HG02870 (cell line): ENCODE measurements at regions not wholly inside any gene's neighbourhood (a gene's known extent, or its start where the extent isn't known, plus 50 kb on each side); places are given as distances from the start of the nearest gene placed in this dataset.
"Not testable (repeated sequence)": the region's sequence is repeated elsewhere in the genome, so short reads cannot be mapped to it uniquely, and the experiment has no call there.

Source experiments
- ATAC-seq: cut with Tn5 transposase; IDR thresholded peaks from one replicate; pipeline ENCODE4 v1.9.1; 2021; ENCODE audit warnings: mild to moderate bottlenecking, moderate library complexity; ENCODE audit not compliant: unreplicated experiment

DNA sequence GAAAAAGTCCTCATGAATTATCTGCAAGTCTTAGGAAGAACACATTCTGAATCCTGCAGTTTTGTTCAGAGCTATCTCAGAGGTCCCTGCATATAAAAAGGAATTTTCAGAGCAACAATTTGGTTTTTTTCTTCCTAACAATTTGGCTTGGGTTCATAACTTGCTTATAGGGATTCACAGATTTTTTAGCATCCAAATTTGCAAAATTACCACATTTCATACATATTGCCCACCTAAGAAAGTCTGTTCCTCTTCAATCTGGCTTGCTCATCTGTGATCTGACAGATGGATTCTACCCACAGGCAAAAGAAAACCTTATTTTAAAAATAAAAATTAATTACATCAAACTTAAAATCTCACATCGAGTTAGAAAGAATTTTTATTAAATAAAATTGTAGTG is 714.4 kb upstream of the NCAM2 start:
- no peak for ATAC-seq

DNA sequence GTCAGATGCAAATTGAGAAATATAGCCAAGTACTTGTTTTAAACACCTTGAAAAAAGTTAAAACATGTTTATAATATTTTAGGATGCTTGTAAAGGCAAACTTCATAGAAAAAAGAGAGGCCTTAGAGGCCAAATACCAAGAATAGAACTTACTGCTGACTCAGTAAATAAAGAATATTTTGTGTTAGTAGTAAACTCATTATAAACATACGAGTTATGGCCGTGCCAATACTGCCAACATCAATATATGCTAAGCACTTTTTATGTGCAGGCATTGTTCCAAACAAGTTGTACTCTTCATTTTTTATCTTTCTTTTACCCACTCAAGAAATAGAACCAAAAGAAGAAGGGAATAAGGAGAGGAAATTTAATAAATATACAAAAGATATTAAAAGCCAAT is 705.9 kb upstream of the NCAM2 start:
- ATAC-seq: no peak

DNA sequence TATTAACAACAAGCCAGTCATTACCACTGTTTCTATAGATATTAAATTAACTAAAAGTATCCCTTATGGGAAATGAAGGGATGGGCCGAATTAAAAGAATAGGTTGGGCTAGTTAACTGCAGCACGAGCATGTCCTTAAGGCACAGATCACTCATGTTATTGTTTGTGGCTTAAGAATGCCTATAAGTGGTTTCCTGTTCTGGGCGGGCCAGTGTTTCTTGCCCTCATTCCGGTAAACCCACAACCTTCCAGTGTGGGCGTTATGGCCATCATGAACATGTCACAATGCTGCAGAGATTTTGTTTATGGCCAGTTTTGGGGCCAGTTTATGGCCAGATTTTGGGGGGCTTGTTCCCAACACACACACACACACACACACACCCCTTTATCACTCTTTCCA is 705.4 kb upstream of the NCAM2 start:
- ATAC-seq: not testable (repeated sequence)

DNA sequence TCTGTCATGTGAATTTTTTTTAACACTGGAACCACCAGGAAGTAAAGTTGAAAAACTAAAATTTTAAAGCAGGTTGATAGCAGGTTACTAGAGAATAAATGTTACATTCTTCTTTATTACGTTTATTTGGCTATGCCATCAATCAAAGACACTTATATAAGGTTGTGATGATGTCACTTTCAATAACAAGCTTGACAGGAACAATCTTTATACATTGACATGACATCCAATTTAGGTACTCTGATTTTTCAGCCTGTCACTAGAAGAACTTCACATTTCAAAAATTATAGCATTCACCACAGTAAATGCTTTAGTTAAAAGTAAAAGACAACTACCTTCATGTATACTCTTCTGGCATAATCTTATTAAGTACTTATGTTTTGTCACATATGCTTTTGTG is 696.8 kb upstream of the NCAM2 start:
- ATAC-seq: no peak

DNA sequence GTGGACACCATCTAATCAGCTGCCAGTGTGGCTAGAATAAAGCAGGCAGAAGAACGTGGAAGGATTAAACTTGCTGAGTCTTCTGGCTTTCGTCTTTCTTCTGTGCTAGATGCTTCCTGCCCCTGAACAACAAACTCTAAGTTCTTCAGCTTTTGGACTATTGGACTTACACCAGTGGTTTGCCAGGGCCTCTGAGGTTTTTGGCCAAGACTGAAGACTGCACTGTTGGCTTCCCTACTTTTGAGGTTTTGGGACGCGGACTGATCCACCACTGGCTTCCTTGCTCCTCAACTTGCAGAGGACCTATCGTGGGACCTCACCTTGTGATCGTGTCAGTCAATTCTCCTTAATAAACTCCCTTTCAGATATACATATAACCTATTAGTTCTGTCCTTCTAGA is 696.1 kb upstream of the NCAM2 start:
- ATAC-seq: no peak

DNA sequence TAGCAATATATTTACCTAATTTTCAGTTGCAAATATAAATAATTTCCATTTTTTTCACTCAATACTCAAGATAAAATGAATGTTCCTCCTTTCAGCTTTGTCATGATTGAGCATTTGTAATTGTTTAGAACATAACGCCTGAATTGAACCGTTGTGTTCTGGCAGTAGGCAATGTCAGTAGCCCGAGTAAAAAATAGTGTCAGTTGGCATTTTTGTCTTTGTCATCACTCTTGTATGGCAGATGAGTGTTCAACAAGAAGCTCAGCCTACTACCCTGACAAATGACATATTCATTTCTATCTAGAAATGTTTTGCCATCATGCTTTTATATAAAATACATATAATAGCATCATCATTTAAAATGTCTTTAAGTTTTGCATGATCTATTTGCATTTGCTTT is 691.4 kb upstream of the NCAM2 start:
- ATAC-seq: no peak

DNA sequence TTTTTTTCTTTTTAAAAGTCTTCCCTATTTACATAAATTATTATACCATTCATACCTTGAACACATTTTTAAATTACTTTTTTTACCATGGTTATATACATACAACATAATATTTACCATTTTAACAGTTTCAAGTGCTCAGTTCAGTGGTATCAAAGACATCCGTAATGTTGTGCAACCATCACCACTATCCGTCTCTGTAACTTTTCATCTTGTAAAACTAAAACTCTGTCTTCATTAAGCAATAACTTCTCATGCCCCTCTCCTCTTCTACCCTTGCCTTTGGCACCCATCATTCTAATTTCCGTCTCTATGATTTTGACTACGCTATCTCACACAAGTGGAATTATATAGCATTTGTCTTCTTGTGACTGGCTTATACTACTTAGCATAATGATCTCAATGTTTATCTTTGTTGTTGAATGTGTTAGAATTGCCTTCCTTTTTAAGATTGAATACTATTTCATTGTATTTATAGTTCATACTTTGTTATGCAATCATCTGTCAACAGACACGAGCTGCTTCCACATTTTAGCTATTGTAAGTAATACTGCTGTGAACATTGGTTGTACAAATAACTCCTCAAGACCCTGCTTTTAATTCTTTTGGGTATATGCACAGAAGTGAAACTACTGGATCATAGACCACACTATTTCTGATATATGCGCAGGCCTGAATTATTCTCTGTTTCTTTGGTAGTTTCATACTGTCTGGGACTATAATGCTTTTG is 689.5 kb upstream of the NCAM2 start:
- ATAC-seq: no peak

DNA sequence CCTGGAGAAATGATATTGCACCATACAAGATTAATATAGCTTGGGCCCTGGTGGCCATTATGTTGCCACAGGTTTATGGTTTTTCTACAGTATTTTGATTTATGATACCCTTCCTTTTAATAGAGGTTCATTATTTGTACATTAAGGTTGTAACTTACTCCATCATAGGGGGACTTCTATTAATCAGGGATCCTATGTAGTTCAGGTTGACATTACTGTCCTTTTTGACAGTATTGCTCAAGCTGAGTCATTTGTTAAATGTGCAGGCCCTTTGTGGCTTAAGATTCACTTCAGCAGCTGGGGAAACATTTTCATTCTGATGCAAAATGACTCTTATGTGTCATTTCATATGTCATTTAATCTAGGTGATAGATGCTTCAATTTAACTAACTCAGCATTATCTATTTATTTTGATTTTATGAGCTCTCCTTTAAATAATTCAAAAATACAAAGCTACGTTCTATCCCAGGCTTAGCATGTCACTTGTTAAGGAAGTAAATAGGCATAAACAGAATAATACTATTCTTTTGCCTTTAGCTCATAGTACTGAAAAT is 686.9 kb upstream of the NCAM2 start:
- no peak for ATAC-seq

DNA sequence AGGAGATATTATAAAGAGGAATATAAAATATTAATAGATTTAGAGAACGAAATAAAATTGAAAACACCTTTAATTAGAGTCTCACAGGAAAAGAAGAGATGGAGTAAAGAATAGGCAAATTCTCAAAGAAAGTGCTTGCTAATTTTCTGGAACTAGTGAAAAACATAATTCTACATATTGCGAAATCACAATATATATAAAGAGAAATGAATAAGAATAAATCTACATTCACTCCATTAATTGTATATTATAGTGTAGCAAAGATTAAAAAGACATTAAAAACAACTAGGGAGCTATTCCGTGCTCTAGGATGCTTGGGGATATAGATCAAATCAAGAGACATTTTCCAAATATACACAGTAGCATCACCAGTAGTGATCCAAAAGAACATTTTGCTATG is 685.2 kb upstream of the NCAM2 start:
- no peak for ATAC-seq

DNA sequence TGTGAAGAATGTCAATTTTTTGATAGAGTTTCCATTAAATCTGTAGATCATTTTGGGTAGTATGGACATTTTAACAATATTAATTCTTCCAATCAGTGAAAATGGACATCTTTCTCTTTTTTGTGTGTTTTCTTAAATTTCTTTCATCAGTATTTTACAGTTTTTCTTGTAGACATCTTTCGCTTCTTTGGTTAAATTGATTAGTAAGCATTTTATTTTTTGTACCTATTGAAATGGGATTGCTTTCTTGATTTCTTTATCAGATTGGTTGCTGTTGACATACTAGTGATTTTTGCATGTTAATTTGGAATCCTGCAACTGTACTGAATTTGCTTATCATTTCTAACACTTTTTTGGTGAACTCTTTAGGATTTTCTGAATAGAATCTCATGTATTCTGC is 683.2 kb upstream of the NCAM2 start:
- ATAC-seq: no peak

DNA sequence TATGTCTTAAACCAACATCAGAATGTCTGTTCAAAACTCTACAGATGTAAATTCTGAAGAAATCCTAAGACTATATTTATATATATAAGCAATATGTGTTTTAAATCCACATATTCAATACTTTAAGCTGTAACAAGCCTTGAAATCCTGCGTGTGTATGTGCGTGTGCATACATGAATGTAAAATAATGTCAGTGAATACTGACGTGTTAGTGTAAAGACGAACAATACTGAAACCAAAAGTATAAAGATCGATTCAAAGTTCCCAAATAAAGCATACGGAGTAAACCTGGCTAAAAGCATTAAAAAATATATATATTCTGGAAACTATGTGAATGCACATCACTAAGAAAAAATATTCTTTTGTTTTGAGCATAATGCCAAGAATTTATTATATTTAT is 668.6 kb upstream of the NCAM2 start:
- ATAC-seq: no peak

DNA sequence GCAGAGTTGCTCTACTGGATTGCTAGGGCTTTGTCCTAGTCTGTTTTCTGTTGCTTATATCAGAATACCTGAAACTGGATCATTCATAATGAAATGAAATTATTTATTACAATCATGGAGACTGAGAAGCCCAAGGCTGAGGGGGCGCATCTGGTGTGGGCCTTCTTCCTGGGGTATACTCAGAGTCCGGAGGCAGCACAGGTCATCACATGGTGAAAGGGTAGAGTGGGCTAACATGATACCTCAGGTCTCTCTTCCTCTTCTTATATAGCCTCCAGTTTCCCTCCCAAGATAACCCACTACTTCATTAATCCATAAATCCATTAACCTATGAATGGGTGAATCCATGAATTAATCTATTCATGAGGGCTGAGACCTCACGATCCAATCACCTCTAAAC is 667.6 kb upstream of the NCAM2 start:
- no peak for ATAC-seq

DNA sequence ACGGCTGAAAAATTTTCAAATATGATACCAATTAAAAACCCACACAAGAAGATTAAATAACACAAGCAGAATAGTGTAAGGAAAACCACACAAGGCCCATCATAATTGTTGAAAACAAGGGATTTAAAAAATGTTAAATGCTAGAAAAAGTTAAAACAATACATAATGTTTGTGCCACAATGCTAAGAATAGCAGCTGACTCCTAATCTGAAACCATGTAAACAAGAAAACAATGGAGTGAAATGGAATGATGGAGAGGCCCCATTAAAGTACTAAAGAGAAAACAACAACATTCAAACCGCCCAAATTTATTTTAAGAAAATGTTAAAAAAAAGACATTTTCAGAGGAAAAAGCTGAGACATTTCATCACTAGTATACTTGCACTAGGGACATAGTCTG is 663.6 kb upstream of the NCAM2 start:
- no peak for ATAC-seq

DNA sequence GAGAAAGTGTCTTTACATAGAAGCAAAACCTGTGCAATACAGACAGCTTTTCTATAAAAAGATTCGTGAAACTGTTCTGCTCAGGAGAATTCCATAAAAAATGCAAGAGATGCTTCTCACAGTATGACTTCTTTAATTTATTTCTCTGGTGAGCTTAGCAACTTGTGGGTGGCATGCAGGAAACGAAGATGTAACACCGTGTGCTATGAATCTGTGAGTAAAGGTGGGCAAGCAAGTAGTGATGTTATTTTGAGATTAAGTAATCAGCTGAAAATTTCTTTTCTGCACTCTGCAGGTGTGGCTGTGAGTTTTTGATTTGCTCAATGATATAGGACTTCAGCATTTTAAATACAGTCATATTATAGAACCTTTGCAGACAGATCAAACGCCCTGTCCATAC is 656.8 kb upstream of the NCAM2 start:
- no peak for ATAC-seq

DNA sequence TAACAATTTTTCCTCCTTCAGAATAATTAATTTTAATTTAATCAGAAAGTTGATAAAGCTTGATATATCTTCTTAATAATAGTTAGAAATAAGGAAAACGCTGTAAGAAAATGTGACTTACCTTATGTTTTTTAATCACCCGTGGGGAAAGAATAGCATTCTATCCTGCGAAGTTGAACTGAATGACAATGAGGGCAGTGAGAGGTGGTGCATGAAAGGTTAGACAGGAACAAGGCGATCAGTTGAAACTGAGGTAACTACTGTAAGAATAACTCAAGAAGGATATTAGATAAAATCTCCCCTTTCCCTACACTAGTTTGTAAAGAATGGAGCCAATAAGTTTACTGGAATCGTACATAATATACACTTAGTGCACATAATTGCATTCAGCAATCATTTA is 655.0 kb upstream of the NCAM2 start:
- ATAC-seq: no peak

DNA sequence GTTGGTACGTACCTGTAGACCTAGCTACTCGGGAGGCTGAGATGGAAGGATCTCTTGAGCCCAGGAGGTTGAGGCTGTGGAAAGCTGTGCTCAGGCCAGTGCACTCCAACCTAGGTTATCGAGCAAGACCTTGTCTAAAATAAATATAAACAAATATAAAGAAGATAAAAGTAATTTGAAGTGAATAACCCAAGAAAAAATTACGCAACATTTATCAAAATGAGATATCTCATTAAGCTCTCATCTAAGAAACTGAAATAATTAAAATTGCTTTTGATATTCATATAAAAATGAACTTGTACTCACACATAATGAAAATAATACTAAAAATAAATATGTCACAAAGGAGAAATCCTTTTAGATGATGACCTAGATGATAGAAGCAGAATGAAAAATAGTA is 647.1 kb upstream of the NCAM2 start:
- no peak for ATAC-seq

DNA sequence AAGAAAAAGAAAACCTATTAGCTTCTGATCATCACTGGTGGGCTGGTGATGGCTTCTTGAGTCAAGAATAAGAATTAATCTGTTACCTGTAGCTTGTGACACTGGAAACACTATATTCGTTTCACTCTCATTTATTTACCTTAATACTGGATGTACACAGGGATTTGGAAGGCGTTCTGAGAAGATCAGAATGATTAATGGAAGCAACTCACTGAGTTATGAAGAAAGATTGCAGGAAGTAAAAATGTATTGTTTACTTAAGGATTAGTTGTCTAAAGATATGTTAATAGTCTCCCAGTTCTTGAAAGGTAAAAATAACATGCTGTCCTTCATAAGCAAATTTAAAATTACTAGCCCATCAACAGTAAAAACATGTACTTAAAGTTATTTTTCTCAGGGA is 644.9 kb upstream of the NCAM2 start:
- ATAC-seq: no peak

DNA sequence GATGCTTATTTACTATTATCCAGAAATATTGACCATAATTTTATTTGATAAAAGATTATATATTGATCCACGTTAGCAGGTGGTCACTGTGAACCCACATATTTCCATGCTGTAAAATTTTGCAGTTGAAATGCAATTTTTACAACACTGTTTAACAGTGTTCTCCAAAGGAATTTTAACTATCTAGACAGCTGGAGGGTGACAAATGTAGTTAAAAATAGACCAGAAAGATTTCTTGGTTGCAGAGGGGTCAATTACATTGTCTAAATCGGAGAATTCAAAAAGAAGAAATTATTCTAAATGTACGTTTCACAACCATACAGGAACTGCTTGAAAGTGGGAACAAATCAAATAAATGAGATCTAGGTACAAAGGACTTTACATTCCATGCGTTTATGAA is 625.2 kb upstream of the NCAM2 start:
- ATAC-seq: no peak

DNA sequence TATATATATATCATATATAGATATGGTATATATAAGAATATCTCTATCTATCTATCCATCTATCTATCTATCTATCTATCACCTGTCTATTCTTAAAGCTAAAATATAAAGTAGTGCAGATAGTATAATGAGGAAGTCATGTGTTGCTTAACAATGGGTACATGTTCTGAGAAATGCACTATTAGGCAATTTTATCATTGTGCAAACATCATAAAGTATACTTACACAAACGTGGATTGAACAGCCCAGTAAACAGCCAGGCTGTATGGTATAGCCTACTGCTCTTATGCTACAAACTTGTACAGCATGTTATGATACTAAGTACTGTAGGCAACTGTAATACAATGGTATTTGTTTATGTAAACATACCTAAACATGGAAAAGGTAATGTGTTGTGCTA is 621.0 kb upstream of the NCAM2 start:
- no peak for ATAC-seq

DNA sequence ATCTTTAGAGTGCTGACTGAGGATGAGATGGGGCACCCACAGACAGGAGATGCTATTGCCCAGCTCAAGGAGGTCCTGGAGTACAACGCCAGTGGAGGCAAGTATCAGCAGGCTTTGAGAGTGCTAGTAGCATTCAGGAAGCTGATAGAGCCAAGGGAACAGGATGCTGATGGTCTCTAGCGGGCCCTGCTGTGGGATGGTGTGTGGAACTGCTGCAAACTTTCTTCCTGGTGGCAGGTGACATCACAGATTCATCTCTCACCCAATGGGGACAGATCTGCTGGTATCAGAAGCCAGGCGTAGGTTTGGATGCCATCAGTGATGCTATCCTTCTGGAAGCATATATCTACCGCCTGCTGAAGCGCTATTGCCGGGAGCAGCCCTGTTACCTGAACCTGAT is 609.8 kb upstream of the NCAM2 start:
- ATAC-seq: no peak

DNA sequence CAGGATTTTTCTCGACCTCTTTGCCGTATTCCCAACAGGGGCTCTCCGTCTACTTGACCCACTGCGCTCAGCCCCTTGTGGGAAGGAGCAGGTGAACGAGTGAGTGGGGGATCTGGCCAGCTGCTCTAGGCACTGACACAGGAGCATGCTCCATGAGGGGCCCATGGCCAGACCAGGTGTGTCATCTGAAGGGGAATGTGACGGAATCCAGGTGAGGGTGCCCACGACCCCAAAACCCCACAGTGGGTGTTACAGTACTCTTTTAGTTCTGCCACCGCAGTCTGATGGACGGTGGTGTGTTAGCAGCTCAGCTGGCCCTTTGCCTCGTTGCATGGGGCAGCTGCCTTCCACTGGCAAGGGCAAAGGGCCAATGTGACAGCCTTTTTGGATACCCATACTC is 601.4 kb upstream of the NCAM2 start:
- no peak for ATAC-seq

DNA sequence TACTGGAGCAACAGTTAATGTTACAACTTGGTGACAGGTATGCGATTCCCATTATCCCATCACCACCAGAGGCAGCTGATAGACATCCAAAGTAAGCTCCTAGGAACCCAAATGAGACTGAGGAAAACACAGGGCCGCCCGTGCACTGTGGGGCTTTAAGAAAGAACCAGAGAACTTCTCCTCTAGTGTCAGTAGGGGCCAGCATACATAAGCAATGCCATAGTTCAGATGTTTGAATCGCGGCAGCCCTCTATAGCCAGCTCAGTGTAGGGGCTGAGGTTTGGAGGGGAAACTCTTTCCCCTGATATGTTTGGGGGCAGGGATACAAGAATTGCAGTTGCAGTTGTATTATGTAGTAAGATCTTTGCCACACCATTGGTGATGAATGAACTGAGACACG is 593.3 kb upstream of the NCAM2 start:
- ATAC-seq: no peak

DNA sequence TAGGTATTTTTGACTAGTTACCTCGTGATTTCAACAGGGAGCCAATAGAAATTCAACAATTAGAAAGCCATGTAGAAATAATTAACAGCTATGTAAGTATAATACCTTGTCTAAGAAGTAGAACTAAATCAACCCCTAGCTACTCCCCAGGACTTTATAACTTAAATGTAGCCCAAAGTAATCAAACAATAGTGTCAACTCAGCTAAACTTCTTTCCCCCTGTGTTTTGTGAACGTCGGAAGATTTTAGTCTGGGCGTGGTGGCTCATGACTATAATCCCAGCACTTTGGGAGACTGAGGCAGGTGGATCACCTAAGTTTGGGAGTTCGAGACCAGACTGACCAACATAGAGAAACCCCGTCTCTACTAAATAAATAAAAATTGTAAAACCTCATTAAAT is 579.9 kb upstream of the NCAM2 start:
- ATAC-seq: no peak
